COLO668 (cell line): ENCODE measurements at regions not wholly inside any gene's neighbourhood (a gene's known extent, or its start where the extent isn't known, plus 50 kb on each side); places are given as distances from the start of the nearest gene placed in this dataset.
"Not testable (repeated sequence)": the region's sequence is repeated elsewhere in the genome, so short reads cannot be mapped to it uniquely, and the experiment has no call there.

ENCODE experiments used
- DNase-seq: peaks from one replicate; lab custom pipeline; 2025; ENCODE audit not compliant: unreplicated experiment; lab: John Stamatoyannopoulos, UW

DNA sequence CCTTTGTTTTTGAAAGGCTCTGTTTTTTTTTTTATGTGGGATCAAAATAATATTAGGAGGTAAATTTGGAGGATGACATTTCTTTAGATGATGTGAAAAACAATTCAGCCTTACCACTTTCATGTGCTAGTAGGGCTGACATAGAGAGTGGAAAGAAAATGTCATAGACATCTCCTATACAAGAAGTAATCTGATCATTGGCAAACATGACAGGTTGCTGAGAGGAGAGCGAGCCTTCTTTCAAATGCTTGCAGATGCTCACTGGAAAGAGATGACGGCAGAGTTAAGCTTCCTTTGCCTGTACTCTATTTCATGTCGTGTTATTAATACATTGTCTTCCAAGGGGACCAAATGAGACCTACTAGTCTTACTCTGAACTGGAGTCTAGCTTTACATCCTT, 160.1 kb upstream of the DAP start:
- no peak for DNase-seq

DNA sequence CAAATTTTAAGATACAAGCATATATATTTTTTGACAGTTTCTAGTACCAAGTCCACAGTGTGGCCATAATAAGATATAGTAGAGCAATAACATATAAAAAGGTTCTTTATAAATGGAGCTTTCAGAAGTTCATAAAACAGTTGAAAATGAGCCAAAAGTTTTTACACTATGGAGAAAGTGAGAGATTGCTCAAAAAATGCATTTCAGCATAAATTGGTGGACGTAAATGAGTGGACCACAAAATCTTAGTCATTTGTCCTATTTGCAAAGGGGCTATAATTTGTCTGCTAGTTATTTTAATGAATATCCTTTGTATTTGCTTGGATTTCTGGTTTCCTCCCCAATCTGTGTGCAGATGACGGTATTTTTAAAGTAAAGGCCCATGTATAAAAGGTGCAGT, 159.4 kb upstream of the DAP start:
- no peak for DNase-seq

DNA sequence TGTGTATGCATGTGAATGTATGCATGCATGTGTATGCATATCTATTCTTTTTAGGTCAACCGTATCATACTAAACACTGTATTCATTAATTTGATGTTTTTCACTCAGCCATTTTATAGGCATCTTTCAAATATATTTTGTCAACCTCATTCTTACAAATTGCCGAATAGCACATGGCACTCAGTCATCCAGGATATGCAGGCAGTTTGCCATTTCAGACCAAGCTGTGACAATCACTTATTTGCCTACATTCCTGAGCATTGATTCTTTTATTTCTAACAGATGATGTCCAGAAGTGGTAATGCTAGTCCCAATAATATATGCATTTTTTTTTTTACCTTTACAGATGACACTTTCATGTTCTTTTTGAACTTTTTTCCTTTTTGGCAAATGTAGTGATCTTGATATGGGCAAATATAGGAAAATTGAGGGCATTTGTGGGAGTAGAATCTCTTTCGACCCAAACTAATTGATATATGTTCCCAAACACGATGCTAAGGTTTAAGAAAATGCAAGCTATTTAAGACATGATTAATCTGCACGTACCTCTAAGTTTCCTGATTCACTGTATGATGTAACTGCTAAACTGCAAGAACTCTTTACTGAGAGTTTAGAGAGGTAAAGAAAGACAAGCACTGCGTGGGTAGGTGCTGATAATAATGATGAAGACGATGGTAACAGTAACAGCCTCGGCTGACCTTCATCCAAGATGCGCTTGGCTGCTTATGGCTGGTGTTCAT, 153.9 kb upstream of the DAP start:
- DNase-seq, result no peak

DNA sequence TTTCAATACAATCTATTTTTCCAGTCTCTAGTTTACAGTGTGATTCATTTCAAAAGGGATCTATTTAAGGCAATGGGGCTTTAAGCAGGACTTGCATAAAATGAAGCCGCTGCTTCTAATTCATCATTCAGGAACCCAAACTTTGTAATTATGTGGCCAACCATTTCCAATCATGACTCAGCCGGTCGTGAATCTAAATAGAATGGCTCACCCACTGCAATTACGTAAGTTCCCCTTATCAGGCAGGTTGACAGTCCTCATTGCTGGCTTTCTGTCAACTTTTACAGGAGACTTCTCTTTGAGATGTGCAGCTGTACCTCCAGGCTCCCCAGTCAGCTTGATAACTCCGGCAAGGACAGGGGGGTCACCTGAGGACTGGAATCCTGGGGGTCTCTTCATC, 152.8 kb upstream of the DAP start:
- no peak for DNase-seq

DNA sequence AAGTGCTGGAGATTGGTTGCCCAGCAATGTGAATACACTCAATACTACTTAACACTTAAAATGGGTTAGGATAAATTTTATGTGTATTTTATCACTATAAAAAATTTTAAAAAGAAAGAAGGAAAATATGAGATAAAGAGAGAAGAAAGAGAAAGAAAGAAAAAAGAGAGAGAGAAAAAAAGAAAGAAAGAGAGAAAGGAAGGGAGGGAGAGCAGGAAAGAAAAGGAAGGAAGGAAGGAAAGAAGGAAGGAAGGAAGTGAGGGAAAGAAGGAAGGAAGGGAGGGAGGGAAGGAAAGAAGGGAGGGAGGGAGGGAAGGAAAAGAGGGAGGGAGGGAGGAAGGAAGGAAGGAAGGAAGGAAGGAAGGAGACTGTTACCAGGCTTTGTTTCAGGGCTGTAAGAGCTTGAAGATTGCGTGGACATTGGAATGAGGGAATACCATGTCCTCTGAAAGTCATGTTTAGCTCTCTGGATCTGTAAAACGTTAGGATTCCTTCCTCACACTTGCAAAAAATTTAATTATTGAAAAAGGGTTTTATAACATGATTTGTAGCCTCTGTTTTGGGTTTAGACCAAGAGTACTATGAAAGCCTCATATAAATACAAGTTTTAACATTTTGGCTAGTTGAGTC, 152.3 kb upstream of the DAP start:
- no peak for DNase-seq

- no peak for DNase-seq
Measured at GRCh38 chr5:10912435-10912834, 151.4 kb upstream of the DAP start.

DNA sequence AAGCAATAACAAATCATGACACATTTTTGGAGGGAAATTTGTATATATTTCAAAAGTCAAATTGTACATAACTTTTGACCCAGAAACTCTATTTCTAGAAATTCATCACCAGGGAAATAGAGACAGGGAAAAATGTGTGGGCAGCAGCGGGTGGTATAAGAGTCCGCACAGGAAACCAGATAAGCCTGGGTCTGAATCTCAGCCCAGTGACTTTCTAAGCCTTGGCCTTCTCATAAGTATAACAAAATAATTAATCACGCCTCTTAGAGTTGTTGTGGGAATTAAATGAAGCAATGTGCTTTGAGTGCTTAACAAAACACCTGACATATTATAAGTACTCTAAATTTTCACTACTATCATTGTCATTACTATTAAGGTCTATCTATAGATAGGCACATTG, 149.2 kb upstream of the DAP start:
- DNase-seq, result no peak

DNA sequence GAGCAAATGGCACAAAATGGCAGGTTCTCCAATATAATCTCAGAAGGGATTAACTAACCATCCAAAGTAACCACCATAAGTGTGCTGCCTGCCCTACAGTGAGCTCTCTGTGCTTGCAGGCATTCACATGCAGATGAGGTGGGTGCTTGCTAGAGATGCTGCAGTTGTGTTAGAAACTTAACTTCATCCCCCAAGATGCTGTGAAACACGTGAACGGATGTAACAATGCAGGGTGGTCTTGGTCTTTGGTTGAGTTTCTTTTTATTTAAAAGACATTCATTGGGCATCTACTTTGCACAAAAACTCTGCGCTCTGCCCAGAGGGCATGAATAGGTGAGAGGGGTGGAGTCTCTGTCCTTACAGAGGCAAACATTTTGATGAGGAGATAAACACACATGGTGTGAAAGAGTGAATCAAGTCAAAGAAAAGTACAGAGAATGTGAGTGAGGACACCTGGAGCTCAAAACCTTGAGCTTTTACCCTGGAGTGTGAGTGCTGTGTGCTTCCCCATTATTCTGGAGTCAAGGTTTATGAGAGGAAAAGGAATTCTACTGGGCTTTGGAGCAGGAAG, 143.9 kb upstream of the DAP start:
- no peak for DNase-seq

DNA sequence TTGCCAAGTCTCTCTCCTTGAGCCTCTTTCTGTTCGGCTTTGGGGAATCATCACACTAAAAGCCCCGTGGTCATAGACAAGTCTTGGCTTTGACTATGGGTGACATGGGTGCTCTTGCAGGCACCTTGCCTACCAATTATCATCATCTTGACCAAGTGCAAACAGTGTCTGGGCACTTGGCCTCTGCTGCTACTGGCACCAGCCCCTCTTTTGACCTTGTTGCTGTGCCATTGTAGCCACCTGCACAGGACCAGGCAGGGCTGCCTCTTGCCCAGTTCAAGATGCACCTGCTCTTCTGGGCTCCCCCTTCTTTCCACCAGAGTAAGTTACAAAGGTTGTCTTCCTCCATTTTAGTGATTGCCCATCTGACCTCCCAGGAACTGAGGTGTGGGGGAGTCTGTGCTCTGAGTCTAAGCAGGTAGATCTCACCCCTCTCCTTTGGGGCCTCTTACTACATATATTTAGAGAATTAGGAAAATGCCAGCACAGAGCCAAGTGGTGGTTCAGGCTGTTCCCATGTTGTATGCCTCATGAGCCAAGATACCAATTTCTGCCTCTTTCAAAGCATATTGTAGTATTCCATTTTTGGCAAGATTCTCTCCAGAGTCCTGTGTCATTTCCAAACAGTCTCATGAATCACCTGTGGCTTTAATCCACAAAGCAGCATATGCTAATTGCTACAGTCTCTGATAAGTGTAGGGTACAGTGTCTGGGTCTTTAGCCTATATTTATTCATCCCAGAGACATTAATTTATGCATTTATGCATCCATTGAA, 142.9 kb upstream of the DAP start:
- DNase-seq, result no peak

GRCh38 chr5:10902145-10902544, 141.1 kb upstream of the DAP start:
- DNase-seq, result no peak

GRCh38 chr5:10898514-10898913, 137.5 kb upstream of the DAP start:
- DNase-seq, result no peak

- DNase-seq, result no peak
Measured at GRCh38 chr5:10896016-10896415, 135.0 kb upstream of the DAP start.

DNA sequence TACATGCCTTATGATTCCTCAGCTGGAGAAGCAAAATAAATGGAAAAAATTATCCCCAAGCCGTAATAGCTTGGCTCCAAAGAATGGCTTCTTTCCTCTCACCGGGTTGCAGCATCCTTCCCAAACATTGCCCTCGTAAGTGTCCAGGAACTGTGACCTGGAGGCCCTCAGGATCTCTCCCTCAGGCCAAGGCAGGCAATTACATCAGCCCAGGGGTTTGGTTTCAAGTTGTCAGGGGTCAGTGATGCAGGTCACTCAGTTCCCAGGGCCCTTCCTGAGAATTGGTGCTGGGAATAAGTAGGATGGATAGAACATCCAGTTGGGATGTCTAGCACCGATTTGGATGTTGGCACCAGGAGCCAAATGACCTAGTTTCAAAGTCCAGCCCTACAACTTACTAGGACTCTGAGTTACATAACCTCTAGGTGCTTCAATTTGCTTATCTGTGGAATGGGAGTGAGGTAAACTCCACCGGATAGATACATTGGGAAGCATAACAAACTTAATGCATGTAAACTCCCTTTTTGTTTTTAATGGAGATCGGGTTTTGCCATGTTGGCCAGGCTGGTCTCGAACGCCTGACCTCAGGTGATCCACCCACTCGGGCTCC, 133.5 kb upstream of the DAP start:
- DNase-seq, result no peak

DNA sequence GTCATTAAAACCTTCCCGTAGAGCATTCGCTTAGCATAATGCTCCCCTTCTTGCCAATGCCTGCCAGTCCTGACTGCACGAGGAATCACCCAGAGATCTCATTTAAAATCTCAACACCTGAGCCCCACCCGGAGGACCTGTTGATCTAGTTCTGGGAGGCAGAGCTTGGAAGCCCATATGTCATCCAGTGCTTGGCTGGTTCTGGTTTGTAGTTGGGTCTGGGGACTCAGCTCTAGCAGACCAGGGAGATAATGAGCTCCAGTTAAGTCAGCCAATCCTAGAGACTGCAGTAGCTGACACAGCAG, 131.8 kb upstream of the DAP start:
- DNase-seq, result no peak

DNA sequence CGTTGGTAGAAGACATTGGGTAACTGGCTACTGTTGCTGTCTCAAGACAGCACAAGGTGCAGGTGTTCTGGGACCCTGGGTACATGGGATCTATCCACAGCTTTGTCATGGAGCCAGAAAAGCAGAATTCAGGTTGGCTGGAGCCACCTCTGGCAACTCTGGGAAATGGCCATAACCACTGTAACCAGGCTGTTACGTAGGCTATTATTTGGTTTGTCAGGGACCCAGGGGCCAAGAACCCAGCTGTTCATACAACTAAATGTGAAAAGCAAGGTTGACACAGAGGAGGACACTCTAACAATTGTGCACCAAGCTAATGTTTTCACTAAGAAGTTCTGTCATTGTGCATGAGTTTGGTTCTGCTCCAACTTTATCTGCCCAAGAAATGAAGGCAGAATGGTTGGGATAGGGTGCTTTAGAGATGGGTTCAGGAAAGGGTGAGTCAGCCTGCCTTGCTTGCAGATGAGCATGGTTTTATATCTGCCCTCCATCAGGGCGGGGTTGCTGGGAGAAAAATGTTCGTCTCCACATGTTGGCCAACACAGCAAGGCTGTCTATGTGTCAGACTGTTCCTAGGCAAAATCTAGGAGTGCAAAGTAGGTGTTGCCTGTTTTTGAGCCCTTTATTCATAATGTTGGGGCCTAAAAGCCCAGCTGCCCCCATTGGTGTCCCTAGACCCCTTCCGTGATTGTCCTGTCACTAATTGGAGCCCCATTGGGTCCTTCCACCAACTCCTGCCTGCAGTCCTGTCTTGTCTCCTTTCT, 131.3 kb upstream of the DAP start:
- DNase-seq, result no peak

- DNase-seq, result no peak
Measured at GRCh38 chr5:10891193-10891592, 130.2 kb upstream of the DAP start.

DNA sequence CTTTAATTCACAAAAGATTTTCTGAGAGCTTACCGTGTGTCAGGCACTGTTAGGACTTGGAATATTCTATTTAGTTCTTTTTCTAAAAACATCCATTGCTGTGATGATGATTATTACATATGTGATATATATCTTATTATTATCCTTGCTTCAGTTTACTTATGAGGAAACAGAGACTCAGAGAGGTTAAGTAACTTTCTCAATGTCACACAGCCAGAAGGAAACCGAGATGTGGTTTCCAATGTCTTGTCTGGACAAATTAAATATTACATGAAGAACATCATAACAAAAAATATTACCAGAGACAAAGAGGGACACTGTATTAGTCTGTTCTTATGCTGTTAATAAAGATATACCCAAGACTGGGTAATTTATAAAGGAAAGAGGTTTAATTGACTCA, 125.5 kb upstream of the DAP start:
- DNase-seq, result no peak

DNA sequence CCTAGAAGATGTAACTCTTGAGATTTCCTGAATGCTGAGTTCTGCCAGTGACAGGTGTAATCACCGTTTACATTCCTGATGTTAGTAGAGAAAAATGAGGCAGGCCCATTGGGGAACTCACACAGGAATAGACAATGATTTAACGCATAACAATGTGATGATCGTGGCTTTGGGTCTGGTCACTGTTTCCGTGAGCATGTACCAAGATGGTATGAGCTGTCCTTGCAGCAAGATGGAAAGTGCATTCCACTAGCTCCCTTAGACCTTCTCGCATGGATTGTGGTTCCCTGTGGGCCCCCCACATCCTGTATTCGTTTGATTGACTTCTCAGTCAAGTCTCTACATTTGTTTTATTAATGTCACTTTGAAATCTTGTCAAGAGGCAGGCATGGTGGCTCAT, 124.0 kb upstream of the DAP start:
- DNase-seq, result no peak

- not testable (repeated sequence) for DNase-seq
Measured at GRCh38 chr5:10883945-10884344, 122.9 kb upstream of the DAP start.

DNA sequence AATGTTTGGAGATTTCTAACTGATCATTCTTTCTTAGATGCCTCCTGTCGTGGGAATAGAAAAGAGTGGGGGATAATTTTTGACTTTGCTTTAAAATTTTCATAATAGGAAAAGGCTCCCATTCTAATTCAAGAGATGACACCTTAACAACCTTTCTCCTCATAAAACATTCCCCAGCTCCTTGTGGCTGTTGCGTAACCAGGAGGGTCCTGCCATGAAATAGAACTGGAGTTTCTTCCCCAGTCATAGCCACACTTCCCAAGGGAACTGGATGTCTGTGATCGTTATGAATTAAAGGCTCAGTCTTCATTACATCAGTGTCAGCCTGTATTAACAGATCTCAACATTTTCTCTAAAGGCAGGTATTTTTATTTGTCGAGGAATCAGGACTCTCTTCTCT, 119.9 kb upstream of the DAP start:
- no peak for DNase-seq

GRCh38 chr5:10876996-10877395, 116.0 kb upstream of the DAP start:
- DNase-seq, result not testable (repeated sequence)
